A549 (cell line): ENCODE measurements at regions not wholly inside any gene's neighbourhood (a gene's known extent, or its start where the extent isn't known, plus 50 kb on each side); places are given as distances from the start of the nearest gene placed in this dataset.
A peak's percentile ranks its signal among the peaks of the same experiment; 100 is the strongest.

Experiments used
- ATAC-seq, 2 experiments: fragments of 200-7000 bp in 1 of 2; fragments of >200 bp in 1 of 2; cut with Nextera tagmentation in 1 of 2; cut with Tn5 transposase in 1 of 2; 3 replicates each; pipeline versions ENCODE4 v1.8.0 to v1.9.1; 2018 to 2020; ENCODE audit warnings: mild to moderate bottlenecking in 1 of 2, moderate library complexity in 1 of 2
- CTCF ChIA-PET: fragments of 300-600 bp; sonication (Branson Sonifier 250); formaldehyde crosslinking; extraction: SDS; loops from one replicate; lab custom pipeline; 2021; ENCODE audit warnings: antibody characterized with exemption, inconsistent platforms; lab: Yijun Ruan, JAX
- POLR2A ChIA-PET: fragments of 350-600 bp; formaldehyde crosslinking; extraction: SDS; loops from one replicate; lab custom pipeline; 2021; ENCODE audit warnings: antibody characterized with exemption, inconsistent platforms; lab: Yijun Ruan, JAX
- DNase-seq, 2 experiments: peaks; one replicate each; pipeline versions ENCODE4 v3.0.0 to v3.0.0-alpha.2; 2011 to 2016; ENCODE audit warnings: low read depth in 1 of 2, low spot score in 1 of 2
- FAIRE-seq: peaks from 2 replicates; lab custom pipeline; 2011; peaks lifted over from hg19 to GRCh38; lab: Jason Lieb, UNC
- H3K27ac ChIP-seq, 2 experiments: fragments of >200 bp; sonication (Bioruptor Twin); formaldehyde crosslinking; 3 replicates each; pipeline ENCODE4 v1.5.1; 2016 to 2017
- H3K4me1 ChIP-seq: fragments of >200 bp; sonication (Bioruptor Twin); formaldehyde crosslinking; 3 replicates; pipeline ENCODE4 v1.6.1; 2016
- H3K4me2 ChIP-seq: fragments of >200 bp; sonication (Bioruptor Twin); formaldehyde crosslinking; 3 replicates; pipeline ENCODE4 v1.6.1; 2016
- H3K4me3 ChIP-seq: fragments of >200 bp; sonication (Bioruptor Twin); formaldehyde crosslinking; 3 replicates; pipeline ENCODE4 v1.5.1; 2016
- H3K9me3 ChIP-seq: fragments of >200 bp; sonication (Bioruptor Twin); formaldehyde crosslinking; 3 replicates; pipeline ENCODE4 v1.6.1; 2016
- CBX2 ChIP-seq: fragments of 200-600 bp; sonication (generic); IDR thresholded peaks from 2 replicates; pipeline ENCODE4 v1.6.1; 2016; ENCODE audit warnings: low read depth, mild to moderate bottlenecking, borderline replicate concordance
- CBX8 ChIP-seq: fragments of 200-600 bp; sonication (generic); IDR thresholded peaks from 2 replicates; pipeline ENCODE4 v1.6.1; 2016
- CHD2 ChIP-seq: fragments of 150-350 bp; IDR thresholded peaks from 2 replicates; pipeline ENCODE4 v1.6.1; 2014; ENCODE audit warnings: low read length; ENCODE audit not compliant: partially characterized antibody
- CHD4 ChIP-seq: fragments of 200-600 bp; sonication (generic); IDR thresholded peaks from 2 replicates; pipeline ENCODE4 v1.6.1; 2016; ENCODE audit warnings: antibody characterized with exemption, mild to moderate bottlenecking, borderline replicate concordance
- CTCF ChIP-seq: fragments of >200 bp; sonication (Bioruptor Twin); formaldehyde crosslinking; IDR thresholded peaks from 3 replicates; pipeline ENCODE4 v1.5.1; 2016
- E2F6 ChIP-seq: IDR thresholded peaks from 2 replicates; pipeline ENCODE4 v1.6.1; 2012; ENCODE audit warnings: low read depth, borderline replicate concordance
- EHF ChIP-seq: fragments of 250-450 bp; sonication (Bioruptor Pico); IDR thresholded peaks from 2 replicates; pipeline ENCODE4 v1.5.0; 2020; ENCODE audit warnings: mild to moderate bottlenecking
- ELK1 ChIP-seq: fragments of 150-350 bp; IDR thresholded peaks from 2 replicates; pipeline ENCODE4 v1.6.1; 2014; ENCODE audit warnings: low read depth, mild to moderate bottlenecking, low read length
- ESRRA ChIP-seq: fragments of 150-350 bp; IDR thresholded peaks from 2 replicates; pipeline ENCODE4 v1.6.1; 2014; ENCODE audit warnings: mild to moderate bottlenecking, low read length, borderline replicate concordance
- FOSB ChIP-seq: fragments of 250-450 bp; sonication (Bioruptor Pico); IDR thresholded peaks from 2 replicates; pipeline ENCODE4 v1.5.0; 2020; ENCODE audit warnings: mild to moderate bottlenecking, moderate library complexity
- FOSL2 ChIP-seq, 2 experiments: fragments of 450-650 bp in 1 of 2; fragments of >200 bp in 1 of 2; sonication (Bioruptor Twin) in 1 of 2; formaldehyde crosslinking; IDR thresholded peaks; 2 replicates each; pipeline versions ENCODE4 v1.5.0 to v1.6.1; 2016 to 2020; ENCODE audit warnings: mild to moderate bottlenecking in 1 of 2, moderate library complexity in 1 of 2
- FOXS1 ChIP-seq: fragments of 250-450 bp; sonication (Bioruptor Pico); IDR thresholded peaks from 2 replicates; pipeline ENCODE4 v1.5.0; 2020; ENCODE audit warnings: mild to moderate bottlenecking, moderate library complexity
- HES2 ChIP-seq: fragments of >200 bp; sonication (Bioruptor Twin); formaldehyde crosslinking; IDR thresholded peaks from 2 replicates; pipeline ENCODE4 v1.6.1; 2016
- HEYL ChIP-seq: fragments of 250-450 bp; sonication (Bioruptor Pico); IDR thresholded peaks from 2 replicates; pipeline ENCODE4 v1.8.0; 2021; ENCODE audit warnings: mild to moderate bottlenecking, moderate library complexity
- HOXB13 ChIP-seq: fragments of 250-450 bp; sonication (Bioruptor Pico); IDR thresholded peaks from 2 replicates; pipeline ENCODE4 v1.5.0; 2020; ENCODE audit warnings: low read depth, mild to moderate bottlenecking, moderate library complexity
- KDM1A ChIP-seq: fragments of 200-600 bp; sonication (generic); IDR thresholded peaks from 2 replicates; pipeline ENCODE4 v1.6.1; 2016; ENCODE audit warnings: low read depth, mild to moderate bottlenecking
- NR3C1 ChIP-seq: fragments of >200 bp; sonication (Bioruptor Twin); formaldehyde crosslinking; IDR thresholded peaks from 3 replicates; pipeline ENCODE4 v1.6.1; 2017
- PBX3 ChIP-seq: IDR thresholded peaks from 2 replicates; pipeline ENCODE4 v1.6.1; 2012
- POLR2AphosphoS2 ChIP-seq: conservative IDR thresholded peaks from 2 replicates; pipeline ENCODE4 v1.6.1; 2012; ENCODE audit warnings: low read length, improper control_type of control experiment, inconsistent platforms
- RAD21 ChIP-seq, 2 experiments: fragments of >200 bp in 1 of 2; sonication (Bioruptor Twin) in 1 of 2; formaldehyde crosslinking in 1 of 2; IDR thresholded peaks in 1 of 2; conservative IDR thresholded peaks in 1 of 2; 2 replicates in 1 of 2; 3 replicates in 1 of 2; pipeline ENCODE4 v1.6.1; 2012 to 2018; ENCODE audit warnings: inconsistent platforms in 1 of 2
- RARB ChIP-seq: fragments of 250-450 bp; sonication (Bioruptor Pico); IDR thresholded peaks from 2 replicates; pipeline ENCODE4 v1.8.0; 2021; ENCODE audit warnings: mild to moderate bottlenecking, moderate library complexity
- ZFP36 ChIP-seq: fragments of 450-650 bp; IDR thresholded peaks from 2 replicates; pipeline ENCODE4 v1.6.1; 2014; ENCODE audit warnings: borderline replicate concordance; ENCODE audit not compliant: partially characterized antibody
- WGBS: methylation state at CpG from one replicate; pipeline ENCODE4 v1.1.6; 2017; ENCODE audit errors: missing lambda C conversion rate; 5-methylcytosine and 5-hydroxymethylcytosine counted together

GRCh38 chr5:91598216-91598615, 215.1 kb upstream of the ARRDC3 start:
- TF ChIP-seq HOXB13 (CRISPR knock-in tag) (no peak), POLR2AphosphoS2 (no peak), ELK1 (no peak), CTCF (no peak), KDM1A (no peak), CHD4 (no peak), NR3C1 (no peak), RAD21 (conservative IDR thresholded peaks at IDR 0.05 in 1 of 2, IDR thresholded peaks at IDR 0.05 in 1 of 2) (no peak), HEYL (no peak), FOSB (no peak), HES2 (no peak), CHD2 (no peak), FOXS1 (CRISPR knock-in tag) (no peak), PBX3 (no peak), EHF (CRISPR knock-in tag) (no peak), CBX2 (no peak), CBX8 (no peak), FOSL2 (IDR thresholded peaks at IDR 0.05) (no peak), FOSL2 (CRISPR knock-in tag; IDR thresholded peaks at IDR 0.05) (no peak)
- Histone ChIP-seq H3K4me1 (no peaks in the 10 kb centered on the region), H3K4me2 (no peak overlapping the region), H3K9me3 (0 out of 3 replicates have a peak, but pooled peaks cover 3% of the 10 kb centered on the region), H3K4me3 (no peak overlapping the region), H3K27ac (no peak overlapping the region)
- POLR2A ChIA-PET = no interaction called here
- WGBS = 39% methylated on average over 2 of the region's 2 CpGs
- CTCF ChIA-PET = no interaction called here
- FAIRE-seq = no peak
- no peak for DNase-seq
- no peak for ATAC-seq

- Histone ChIP-seq H3K27ac (no peak overlapping the region), H3K9me3 (peaks cover 8% of the 10 kb centered on the region; the same call in 1 of the 3 replicates), H3K4me3 (no peak overlapping the region), H3K4me1 (no peaks in the 10 kb centered on the region), H3K4me2 (no peak overlapping the region)
- ChIA-PET CTCF (no interaction called here), POLR2A (no interaction called here)
- no peak for ATAC-seq
- WGBS = 48% methylated on average over 3 of the region's 3 CpGs
- FAIRE-seq = no peak
- no peak for DNase-seq
- TF ChIP-seq NR3C1 = no peak
Measured at GRCh38 chr5:91595424-91595823, 212.3 kb upstream of the ARRDC3 start.

- H3K4me3 ChIP-seq = no peak overlapping the region
- H3K27ac ChIP-seq = no peak overlapping the region
- POLR2A ChIA-PET = no interaction called here
- WGBS = 0% methylated on average over 1 of the region's 1 CpG
- TF ChIP-seq RARB (CRISPR knock-in tag) = no peak
- no peak for TF ChIP-seq HES2
- TF ChIP-seq E2F6 = no peak
- peak; percentile 90 for TF ChIP-seq ZFP36
- no peak for TF ChIP-seq ESRRA
- peaks cover 10% of the 10 kb centered on the region; the same call in 1 of the 3 replicates for H3K9me3 ChIP-seq
- no peak overlapping the region for H3K4me2 ChIP-seq
- FAIRE-seq = peak; percentile 65
- H3K4me1 ChIP-seq = no peaks in the 10 kb centered on the region
- no peak for ATAC-seq
- DNase-seq = peak in 1 of 2 experiments; percentile 17
- CTCF ChIA-PET = interaction anchor here (1.2 kb wide), 1 partner anchor 21 kb away, joined by 3 read pairs; no protein-coding TSS in a partner anchor
Measured at GRCh38 chr5:91591076-91591475, 208.0 kb upstream of the ARRDC3 start.
